ENCODE measurements at regions not wholly inside any gene's neighbourhood (a gene's known extent, or its start where the extent isn't known, plus 50 kb on each side); places are given as distances from the start of the nearest gene placed in this dataset.

- no peaks in the 10 kb centered on the region for H3K79me2 ChIP-seq (replicated peaks; ENCODE audit: insufficient read depth, low read length)
Measured at GRCh38 chr15:99921101-99921500, 187.9 kb upstream of the LYSMD4 start.

GRCh38 chr15:99918072-99918471 is 184.8 kb upstream of the LYSMD4 start:
- H3K9me3 ChIP-seq (ENCODE audit: low read length) = no peaks in the 10 kb centered on the region
- no peak overlapping the region for H3K9ac ChIP-seq (ENCODE audit: low read length)
- no peaks in the 10 kb centered on the region for H4K20me1 ChIP-seq (ENCODE audit: insufficient read depth)
- H3K9me2 ChIP-seq (ENCODE audit: insufficient read depth, low read length) = no peaks in the 10 kb centered on the region
- no peak overlapping the region for H3K27ac ChIP-seq (ENCODE audit: low read length)
- no peaks in the 10 kb centered on the region for H3K27me3 ChIP-seq (ENCODE audit: insufficient read depth, low read depth, low read length)
- H3F3A ChIP-seq (ENCODE audit: insufficient read depth, low read length, poor library complexity, severe bottlenecking) = no peaks in the 10 kb centered on the region
- no peaks in the 10 kb centered on the region for H3K79me2 ChIP-seq (replicated peaks; ENCODE audit: insufficient read depth, low read length)
- H2AFZ ChIP-seq (ENCODE audit: low read depth, low read length) = no peak overlapping the region
- no peak overlapping the region for H3K4me2 ChIP-seq (ENCODE audit: low read length)
- H3K4me3 ChIP-seq (ENCODE audit: low read length) = no peak overlapping the region
- H3K36me3 ChIP-seq (ENCODE audit: insufficient read depth, low read length) = no peaks in the 10 kb centered on the region
- TF ChIP-seq MXI1 (conservative IDR thresholded peaks at IDR 0.05; ENCODE audit: poor library complexity, severe bottlenecking) (no peak), POLR2AphosphoS5 (IDR thresholded peaks at IDR 0.05) (no peak), SMC3 (conservative IDR thresholded peaks at IDR 0.05; ENCODE audit: poor library complexity) (no peak), RAD21 (conservative IDR thresholded peaks at IDR 0.05) (no peak), TAF1 (IDR thresholded peaks at IDR 0.05; ENCODE audit: low read depth) (no peak), CTCF (IDR thresholded peaks at IDR 0.05; ENCODE audit: poor library complexity, severe bottlenecking) (no peak), EP300 (conservative IDR thresholded peaks at IDR 0.05; ENCODE audit: poor library complexity, severe bottlenecking) (no peak), EZH2 (IDR thresholded peaks at IDR 0.05; ENCODE audit: borderline replicate concordance, insufficient read depth, low read length, poor library complexity, severe bottlenecking) (no peak)

More at GRCh38 chr15:99921101-99921500, 187.9 kb upstream of the LYSMD4 start:
- Histone ChIP-seq H3K27ac (ENCODE audit: low read length) (no peak overlapping the region), H3K4me3 (ENCODE audit: low read length) (no peak overlapping the region), H3F3A (ENCODE audit: insufficient read depth, low read length, poor library complexity, severe bottlenecking) (no peaks in the 10 kb centered on the region), H3K27me3 (ENCODE audit: insufficient read depth, low read depth, low read length) (no peaks in the 10 kb centered on the region), H4K20me1 (ENCODE audit: insufficient read depth) (no peaks in the 10 kb centered on the region), H3K4me2 (ENCODE audit: low read length) (no peak overlapping the region), H3K9me3 (ENCODE audit: low read length) (no peaks in the 10 kb centered on the region), H2AFZ (ENCODE audit: low read depth, low read length) (no peak overlapping the region), H3K36me3 (ENCODE audit: insufficient read depth, low read length) (no peaks in the 10 kb centered on the region), H3K9me2 (ENCODE audit: insufficient read depth, low read length) (no peaks in the 10 kb centered on the region), H3K9ac (ENCODE audit: low read length) (no peak overlapping the region)
- TF ChIP-seq SMC3 (conservative IDR thresholded peaks at IDR 0.05; ENCODE audit: poor library complexity) = no peak
- no peak for TF ChIP-seq REST (IDR thresholded peaks at IDR 0.05; ENCODE audit: borderline replicate concordance)
- no peak for TF ChIP-seq MXI1 (conservative IDR thresholded peaks at IDR 0.05; ENCODE audit: poor library complexity, severe bottlenecking)
- TF ChIP-seq TAF1 (IDR thresholded peaks at IDR 0.05; ENCODE audit: low read depth) = no peak
- no peak for TF ChIP-seq RAD21 (conservative IDR thresholded peaks at IDR 0.05)
- no peak for TF ChIP-seq CTCF (IDR thresholded peaks at IDR 0.05; ENCODE audit: poor library complexity, severe bottlenecking)
- TF ChIP-seq EP300 (conservative IDR thresholded peaks at IDR 0.05; ENCODE audit: poor library complexity, severe bottlenecking) = no peak
- no peak for TF ChIP-seq POLR2AphosphoS5 (IDR thresholded peaks at IDR 0.05)
